ENCODE measurements at regions not wholly inside any gene's neighbourhood (a gene's known extent, or its start where the extent isn't known, plus 50 kb on each side); places are given as distances from the start of the nearest gene placed in this dataset.
"Not testable (repeated sequence)": the region's sequence is repeated elsewhere in the genome, so short reads cannot be mapped to it uniquely, and the experiment has no call there.

DNA sequence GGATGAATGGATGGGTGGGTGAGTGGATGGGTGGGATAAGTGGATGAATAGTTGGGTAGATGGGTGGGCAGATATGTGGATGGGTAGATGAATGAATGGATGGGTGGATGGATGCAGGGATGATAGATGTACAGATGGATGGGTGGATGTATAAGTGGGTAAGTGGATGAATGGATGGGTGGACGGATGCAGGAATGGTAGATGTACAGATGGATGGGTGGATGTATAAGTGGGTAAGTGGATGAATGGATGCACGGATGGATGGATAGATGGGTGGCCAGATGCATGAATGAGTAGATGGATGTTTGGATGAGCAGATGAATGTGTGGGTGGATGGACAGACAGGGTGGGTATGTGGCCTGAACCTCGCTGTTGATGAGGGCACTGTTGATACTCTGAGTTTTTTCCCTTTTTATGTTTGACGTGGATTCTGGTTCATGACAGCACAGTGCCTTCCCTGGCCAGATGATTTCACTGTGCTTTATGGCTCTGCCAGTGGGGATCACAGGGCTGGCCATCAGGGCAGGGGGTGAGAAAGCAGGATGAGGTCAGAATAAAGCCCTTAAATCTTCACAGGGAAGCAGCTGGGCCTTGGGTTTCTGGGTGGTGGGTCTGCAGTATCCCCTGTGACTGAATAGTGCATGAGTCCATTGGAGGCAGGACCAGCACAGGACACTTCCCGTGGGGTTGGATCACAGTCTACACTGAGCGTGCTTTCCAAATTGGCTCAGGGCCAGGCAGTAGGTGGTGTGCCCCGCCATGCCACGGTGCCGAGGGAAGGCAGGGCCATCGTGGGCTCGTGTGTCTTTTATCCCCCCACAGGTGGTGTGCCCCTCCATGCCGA lies 213.2 kb downstream of the BANP start:
- not testable (repeated sequence) for DNase-seq (ENCODE audit: low read depth)

DNA sequence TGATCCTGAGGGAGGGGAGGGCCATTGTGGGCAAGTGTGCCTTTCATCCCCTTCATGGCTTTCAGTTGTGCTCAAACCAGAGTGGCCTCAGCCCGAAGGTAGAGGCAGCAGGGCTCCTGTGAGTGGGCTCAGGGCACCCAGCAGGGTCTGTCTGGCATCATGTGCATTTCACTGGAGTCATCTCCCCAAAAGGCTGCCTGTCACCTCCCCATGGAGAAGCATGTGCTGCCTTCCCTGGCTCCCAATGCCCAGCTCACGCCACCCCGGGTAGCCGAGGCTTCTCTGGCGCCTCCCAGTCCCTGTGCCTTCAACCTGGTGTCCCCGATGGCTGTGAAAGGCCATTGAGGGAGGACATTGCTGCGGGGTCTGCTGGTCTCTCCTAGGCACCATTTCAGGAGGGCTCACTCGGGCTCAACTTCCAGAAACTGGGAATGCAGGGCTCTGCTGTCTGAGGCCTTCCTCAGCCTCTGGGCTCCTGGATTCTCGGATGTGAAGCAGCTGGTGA lies 213.9 kb downstream of the BANP start:
- not testable (repeated sequence) for DNase-seq (ENCODE audit: low read depth)

DNA sequence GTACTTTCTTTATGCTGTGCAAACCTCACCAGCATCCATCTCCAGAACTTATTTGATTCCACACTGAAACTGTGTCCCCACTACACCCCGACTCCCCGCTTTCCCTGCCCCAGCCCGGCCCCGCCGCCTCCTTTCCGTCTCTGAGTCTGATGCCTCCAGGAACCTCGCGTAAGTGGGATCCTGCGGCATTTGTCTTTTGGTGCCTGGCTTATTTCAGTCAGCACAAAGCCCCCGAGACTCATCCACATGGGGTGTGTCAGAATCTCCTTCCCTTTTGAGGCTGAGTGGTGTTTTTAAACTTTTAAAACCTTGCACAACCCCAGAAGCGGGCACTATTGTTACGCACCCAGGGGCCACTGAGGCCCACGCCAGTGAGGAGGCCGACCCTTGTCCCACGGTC lies 214.4 kb downstream of the BANP start:
- not testable (repeated sequence) for DNase-seq (ENCODE audit: low read depth)

GRCh38 chr16:88166209-88166773 lies 215.1 kb downstream of the BANP start:
- not testable (repeated sequence) for DNase-seq (ENCODE audit: low read depth)

GRCh38 chr16:88167798-88168556 lies 214.8 kb upstream of the ZNF469 start:
- not testable (repeated sequence) for DNase-seq (ENCODE audit: low read depth)

GRCh38 chr16:88168557-88168949 lies 214.2 kb upstream of the ZNF469 start:
- not testable (repeated sequence) for DNase-seq (ENCODE audit: low read depth)

DNA sequence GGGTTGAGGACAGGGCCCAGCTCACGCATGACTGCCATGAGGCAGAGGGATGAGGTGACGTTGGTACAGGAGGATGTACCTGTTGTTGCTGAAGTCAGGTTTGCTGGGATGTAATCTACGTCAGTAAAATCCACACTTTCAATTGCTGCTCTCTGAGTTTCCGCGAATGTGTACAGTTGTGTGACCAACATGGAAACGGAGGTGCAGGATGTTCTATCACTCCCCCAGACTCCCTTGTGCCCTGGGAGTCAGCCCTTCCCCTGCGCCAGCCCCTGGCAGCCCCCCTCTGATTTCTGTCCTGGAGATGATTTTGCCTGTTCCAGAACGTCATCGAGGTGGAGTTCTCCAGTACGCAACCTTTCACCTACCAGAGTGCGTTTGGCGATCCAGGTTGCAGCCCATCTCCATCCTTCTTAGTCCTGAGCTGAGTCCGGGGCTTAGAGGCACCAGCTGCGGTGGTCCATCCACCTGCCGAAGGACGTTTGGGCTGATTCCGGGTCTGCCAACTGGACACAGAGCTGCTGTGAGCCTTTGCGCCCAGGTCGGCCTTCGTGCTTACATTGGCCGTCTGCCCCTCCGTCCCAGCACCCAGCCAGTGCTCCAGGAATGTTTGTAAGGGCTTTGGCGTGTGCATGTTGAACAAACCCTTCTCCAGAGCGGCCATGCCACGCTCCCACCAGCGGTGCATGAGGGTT lies 213.5 kb upstream of the ZNF469 start:
- not testable (repeated sequence) for DNase-seq (ENCODE audit: low read depth)

DNA sequence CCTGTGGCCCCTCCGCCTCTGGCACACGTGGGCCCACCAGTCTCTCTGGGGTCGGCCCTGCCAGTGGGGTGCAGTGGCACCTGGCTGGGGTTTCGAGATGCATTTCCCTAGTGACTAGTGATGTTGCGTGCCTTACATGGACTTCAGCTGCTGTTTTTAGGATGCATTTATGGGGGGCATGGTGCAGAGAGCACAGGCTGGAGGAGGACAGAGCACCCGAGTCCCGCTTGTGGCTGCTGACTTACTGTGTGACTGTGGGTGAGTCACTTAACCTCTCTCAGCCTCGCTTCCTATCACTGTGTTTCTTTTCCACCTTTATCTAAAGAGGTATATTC lies 213.0 kb upstream of the ZNF469 start:
- not testable (repeated sequence) for DNase-seq (ENCODE audit: low read depth)

DNA sequence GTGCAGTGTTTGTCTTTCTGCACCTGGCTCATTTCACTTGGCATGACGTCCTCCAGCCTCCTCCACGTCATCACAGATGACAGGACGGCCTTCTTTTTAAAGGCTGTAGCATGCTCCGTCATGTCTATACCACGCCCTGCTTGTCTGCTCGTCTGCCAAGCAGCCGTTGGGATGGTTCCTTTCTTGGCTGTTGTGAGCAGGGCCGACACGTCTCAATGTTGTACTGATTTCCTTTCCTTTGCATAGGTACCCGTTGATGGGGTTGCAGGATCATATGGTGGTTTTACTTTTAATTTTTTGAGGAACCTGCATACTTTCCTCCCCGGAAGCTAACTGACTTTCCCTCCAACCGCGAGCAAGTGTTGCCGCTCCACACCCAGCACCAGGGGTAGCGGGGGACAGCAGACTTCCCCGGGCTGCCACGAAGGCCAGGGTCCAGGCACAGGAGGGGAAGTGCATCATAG lies 212.2 kb upstream of the ZNF469 start:
- no peak for DNase-seq (ENCODE audit: low read depth)

DNA sequence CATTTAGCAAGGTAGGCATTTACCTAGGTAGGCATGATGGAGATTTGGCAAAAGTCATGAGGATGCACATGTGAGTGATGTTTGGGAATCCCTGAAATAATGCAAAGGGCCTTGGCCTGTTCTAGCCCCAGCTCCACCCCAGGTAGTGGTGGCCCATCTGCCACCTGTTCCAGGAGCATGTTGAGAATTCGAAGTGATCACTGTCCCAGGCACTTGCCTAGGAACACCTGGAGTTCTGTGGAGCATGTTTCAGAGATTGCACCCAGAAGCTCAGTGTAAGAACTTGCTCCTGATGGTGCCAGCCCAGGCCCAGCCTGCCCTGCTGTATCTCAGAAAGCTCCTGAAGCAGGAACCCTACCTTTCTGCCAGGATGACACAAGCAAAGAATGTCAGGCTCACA lies 211.6 kb upstream of the ZNF469 start:
- not testable (repeated sequence) for DNase-seq (ENCODE audit: low read depth)

GRCh38 chr16:88176184-88176583 lies 206.6 kb upstream of the ZNF469 start:
- DNase-seq (ENCODE audit: low read depth), result not testable (repeated sequence)

- not testable (repeated sequence) for DNase-seq (ENCODE audit: low read depth)
These were observed 206.1 kb upstream of the ZNF469 start for GRCh38 chr16:88176591-88177180.

DNA sequence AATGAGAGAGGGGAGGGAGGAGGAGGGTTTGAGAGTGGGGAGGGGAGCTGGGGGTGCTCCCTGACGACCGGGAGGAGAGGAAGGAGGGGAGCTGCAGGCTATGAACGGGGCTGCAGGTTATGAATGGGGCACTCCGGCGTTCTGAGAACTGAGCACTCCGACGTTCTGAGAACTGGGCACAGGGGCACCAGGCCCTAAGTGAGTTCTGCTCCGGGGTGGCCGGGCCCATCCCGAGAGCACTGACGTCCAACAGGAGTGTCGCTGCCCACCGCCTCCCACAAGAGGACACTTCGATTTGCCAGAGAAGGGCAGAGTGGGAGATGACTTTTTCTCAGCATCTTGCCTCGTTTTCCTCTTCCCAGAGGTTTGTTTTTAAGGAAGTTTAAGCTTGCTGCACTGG lies 204.5 kb upstream of the ZNF469 start:
- not testable (repeated sequence) for DNase-seq (ENCODE audit: low read depth)

DNA sequence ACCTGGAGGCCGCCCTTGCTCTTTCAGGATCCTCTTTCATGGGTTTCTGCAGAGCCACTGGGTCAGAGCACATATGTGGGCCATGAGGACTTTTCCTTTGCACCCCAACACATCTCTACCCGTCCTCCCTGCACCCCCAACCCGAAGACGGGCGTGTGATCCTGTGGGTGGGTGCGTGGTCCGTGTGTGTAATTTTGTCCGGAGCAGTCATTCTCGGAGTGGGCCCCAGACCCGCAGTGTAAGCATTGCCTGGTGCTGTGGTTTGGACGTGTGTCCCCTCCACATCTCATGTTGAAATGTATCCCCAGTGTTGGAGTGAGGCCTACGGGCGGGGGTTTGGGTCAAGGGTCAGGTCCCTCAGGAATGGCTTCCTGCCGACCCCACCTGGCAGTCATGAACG lies 203.9 kb upstream of the ZNF469 start:
- not testable (repeated sequence) for DNase-seq (ENCODE audit: low read depth)

GRCh38 chr16:88182967-88183881 lies 199.5 kb upstream of the ZNF469 start:
- not testable (repeated sequence) for DNase-seq (ENCODE audit: low read depth)

DNA sequence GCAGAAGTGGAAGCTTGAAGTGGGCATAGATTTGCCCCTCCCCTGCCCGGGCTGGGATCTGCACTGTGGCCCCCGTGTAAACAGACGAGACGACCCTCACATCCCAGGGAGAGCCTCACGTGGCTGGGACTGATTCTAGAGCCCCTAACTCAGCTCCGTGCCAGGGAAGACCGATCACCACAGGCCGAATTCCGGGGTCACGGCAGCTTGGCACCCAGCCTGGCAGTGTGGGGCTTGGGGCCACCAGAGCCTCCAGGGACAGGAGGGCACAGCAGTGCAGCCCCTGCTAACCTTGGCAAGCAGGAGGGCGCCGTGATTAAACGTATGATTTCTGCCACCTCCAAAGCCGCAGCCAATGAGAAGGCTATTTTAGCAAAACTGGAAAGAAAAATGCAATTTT lies 198.7 kb upstream of the ZNF469 start:
- not testable (repeated sequence) for DNase-seq (ENCODE audit: low read depth)

- DNase-seq (ENCODE audit: low read depth), result not testable (repeated sequence)
These were observed 198.0 kb upstream of the ZNF469 start for GRCh38 chr16:88184566-88185355.

GRCh38 chr16:88185406-88185805 lies 197.4 kb upstream of the ZNF469 start:
- DNase-seq (ENCODE audit: low read depth), result not testable (repeated sequence)
